H7 (cell line): ENCODE measurements at regions not wholly inside any gene's neighbourhood (a gene's known extent, or its start where the extent isn't known, plus 50 kb on each side); places are given as distances from the start of the nearest gene placed in this dataset.
A peak's percentile ranks its signal among the peaks of the same experiment; 100 is the strongest.
"Not testable (repeated sequence)": the region's sequence is repeated elsewhere in the genome, so short reads cannot be mapped to it uniquely, and the experiment has no call there.

Source experiments
- DNase-seq: peaks from one replicate; pipeline ENCODE4 v3.0.0; 2012
- H3K27me3 ChIP-seq: 2 replicates; pipeline ENCODE4 v1.6.0; 2011; ENCODE audit warnings: mild to moderate bottlenecking, low read length; ENCODE audit not compliant: control insufficient read depth, insufficient read depth
- H3K36me3 ChIP-seq: replicated peaks from 2 replicates; pipeline ENCODE4 v1.5.1; 2011; ENCODE audit warnings: low read length; ENCODE audit not compliant: control insufficient read depth, insufficient read depth
- H3K4me3 ChIP-seq: 2 replicates; pipeline ENCODE4 v1.5.1; 2011; ENCODE audit warnings: low read depth, mild to moderate bottlenecking, control low read depth, low read length, moderate library complexity; ENCODE audit not compliant: insufficient read depth

DNA sequence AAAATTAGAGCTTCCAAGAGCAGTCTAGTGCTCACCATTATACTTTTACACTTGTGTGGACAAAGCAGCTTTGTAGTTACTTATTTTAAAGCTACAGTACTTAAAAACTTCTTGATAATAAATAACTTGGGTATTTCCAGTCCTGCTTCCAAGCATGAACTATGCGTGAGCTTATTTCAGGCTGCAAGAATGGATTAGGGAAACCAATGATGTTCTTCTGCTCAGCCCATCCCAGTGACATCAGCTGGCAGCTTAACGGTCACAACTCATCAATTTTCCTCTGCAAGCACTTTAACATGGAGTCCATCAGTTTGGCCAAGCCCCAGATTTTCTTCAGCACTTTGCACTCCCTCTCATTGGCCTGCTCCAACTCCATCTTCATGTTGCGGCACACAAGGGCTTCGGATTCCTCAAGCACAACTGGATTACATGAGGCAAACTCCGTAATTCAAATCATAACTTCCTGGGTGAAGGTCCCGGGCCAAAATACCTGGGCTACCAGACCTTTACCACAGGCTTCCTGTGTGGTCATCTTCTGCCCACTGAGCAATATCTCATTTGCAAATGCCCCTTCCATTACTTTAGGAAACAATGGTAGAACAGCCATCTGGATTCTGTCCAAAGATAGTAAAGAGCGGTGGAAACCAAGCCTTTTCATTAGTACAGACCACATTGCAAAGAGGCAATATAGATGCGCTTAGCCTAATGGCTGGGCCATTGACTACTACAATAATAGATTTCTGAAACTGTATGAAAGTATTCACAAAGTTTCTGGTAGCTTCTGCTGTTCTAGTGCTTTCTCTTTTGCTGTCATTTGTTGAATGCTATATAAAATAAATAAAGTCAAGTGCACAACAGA, 87.5 kb upstream of the DAZL start:
- H3K27me3 ChIP-seq: no peaks in the 10 kb centered on the region
- no peak overlapping the region for H3K4me3 ChIP-seq
- H3K36me3 ChIP-seq: no peaks in the 10 kb centered on the region
- DNase-seq: no peak

DNA sequence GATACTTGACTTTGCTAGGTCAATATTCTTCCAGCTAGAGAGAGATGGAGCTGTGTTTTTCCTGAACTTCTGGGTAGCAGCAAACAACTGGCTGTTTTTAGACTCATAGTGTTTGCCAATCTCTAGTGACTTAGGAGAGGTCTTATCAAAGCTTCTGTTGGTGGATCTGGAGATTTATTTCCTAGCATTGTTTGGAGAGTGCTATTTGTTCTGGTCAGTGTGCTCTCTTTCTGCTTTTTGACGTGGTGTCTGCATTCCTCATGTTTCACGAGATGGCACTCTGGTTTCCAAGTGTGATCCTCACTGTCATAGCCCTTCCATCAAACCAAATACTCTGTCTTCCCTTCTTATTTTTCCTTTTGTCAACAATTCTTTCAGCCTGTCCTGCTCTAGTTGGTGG, 88.6 kb upstream of the DAZL start:
- no peak overlapping the region for H3K4me3 ChIP-seq
- H3K36me3 ChIP-seq: no peaks in the 10 kb centered on the region
- DNase-seq: no peak
- H3K27me3 ChIP-seq: no peaks in the 10 kb centered on the region

DNA sequence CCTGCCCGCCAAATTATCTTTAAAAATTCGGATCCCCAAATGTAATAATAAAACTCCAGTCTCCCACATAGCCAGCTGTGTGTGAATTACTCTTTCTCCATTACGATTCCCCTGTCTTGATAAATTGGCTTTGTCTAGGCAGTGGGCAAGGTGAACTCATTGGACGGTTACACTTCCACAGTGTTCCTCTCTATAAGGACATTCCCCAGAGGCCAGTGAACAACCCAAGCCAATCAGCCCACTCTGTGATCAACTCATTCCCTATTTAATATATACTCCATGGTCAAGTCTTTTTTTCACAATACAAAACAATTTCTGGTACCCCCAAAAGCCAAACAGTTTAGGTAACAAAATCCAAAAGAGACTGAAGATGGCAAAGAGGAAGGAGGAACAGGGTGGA, 90.5 kb upstream of the DAZL start:
- Histone ChIP-seq H3K4me3 (no peak overlapping the region), H3K27me3 (no peaks in the 10 kb centered on the region), H3K36me3 (no peaks in the 10 kb centered on the region)
- no peak for DNase-seq

DNA sequence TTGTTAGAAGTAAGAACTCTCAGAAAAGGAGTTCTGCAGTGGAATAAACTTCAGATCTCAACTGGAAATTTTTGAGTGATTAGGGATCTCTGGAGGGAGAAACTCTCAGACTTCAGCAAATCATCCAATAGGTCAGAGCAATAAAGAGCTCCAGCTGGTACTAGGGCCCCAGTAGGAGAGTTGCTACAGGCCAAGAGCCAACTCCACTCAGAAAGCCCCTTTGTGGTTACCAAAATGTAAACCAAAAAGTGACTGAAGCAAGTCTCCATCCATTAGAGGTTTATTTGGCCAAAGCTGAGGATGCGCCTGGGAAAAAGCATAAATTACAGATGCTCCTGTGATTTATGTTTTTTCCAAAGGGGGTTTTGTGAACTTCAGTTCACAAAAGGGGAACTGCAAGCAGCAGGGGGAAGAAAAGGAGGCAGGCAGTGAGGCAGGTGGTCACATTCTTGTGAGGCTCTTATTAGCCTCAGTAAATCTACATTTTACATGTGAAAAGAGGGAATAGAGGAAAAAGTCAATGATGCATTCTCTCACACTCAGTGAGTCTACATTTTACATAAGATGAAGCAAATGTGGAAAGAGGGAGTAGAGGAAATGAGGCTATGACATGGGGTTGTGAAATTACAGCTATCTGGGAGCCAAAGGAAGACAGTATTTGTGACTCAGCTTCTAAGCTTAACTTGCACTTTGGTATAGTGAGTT, 92.4 kb upstream of the DAZL start:
- Histone ChIP-seq H3K4me3 (no peak overlapping the region; the same call in 1 of the 2 replicates), H3K27me3 (no peaks in the 10 kb centered on the region), H3K36me3 (no peaks in the 10 kb centered on the region)
- DNase-seq: no peak

DNA sequence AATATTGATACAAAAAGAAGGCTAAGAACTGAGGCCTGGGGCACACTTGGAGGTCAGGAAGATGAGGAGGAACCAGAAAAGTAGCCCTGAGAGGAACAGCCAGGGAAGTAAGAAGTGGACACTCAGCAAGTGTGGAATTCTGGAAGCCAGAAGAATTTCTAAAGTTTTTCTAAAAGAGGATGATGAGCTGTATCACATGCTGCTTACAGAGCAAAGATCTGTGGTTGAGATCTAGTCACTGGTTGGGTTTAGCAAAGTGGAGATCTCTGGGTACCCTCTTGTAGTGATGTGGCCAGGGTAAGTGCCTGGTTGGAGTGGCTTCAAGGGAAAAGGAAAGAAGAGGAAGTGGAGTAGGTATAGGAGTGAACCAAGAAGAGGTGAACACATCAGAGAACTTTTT, 95.4 kb upstream of the DAZL start:
- no peak for DNase-seq
- Histone ChIP-seq H3K27me3 (no peaks in the 10 kb centered on the region), H3K4me3 (no peak overlapping the region), H3K36me3 (no peaks in the 10 kb centered on the region)

DNA sequence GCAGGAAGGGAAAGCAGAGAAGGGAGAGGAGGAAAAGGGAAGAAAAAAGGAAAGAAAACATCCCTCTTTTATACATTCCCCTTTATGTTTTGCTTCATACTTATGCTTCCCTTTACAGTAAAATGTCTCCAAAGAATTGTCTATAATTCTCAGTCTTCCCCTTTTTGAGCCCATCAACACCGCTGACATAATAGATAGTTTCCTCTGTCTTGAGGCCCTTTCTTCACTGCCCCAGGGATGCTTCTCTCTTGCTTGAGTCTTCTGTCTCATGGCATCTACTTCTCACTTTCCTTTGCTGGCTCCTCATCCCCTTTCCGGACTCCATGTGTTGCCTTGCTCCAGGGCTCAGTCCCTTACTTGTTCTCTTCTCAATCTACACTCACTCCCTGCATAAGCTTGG, 99.7 kb upstream of the DAZL start:
- no peaks in the 10 kb centered on the region for H3K27me3 ChIP-seq
- DNase-seq: no peak
- no peaks in the 10 kb centered on the region for H3K36me3 ChIP-seq
- H3K4me3 ChIP-seq: no peak overlapping the region

DNA sequence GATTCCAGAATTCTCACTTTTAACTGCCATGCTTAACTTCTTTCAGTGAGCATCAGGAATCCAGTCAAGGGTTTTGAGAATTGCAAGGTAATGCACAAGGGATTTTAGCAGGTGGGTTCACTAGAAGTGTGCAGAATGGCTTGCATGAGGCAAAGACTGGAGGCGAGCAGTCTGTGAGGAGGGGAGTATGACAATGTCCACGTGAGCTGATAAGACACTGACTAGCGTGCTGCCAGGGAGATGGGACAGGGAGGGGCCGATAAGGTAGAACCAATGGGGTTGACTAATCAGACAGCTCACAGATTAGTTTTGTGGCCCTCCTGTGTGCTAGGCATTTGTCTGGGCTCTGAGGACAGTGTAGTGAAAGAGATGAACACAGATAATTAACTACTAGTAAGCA, 102.0 kb upstream of the DAZL start:
- Histone ChIP-seq H3K4me3 (no peak overlapping the region), H3K36me3 (no peaks in the 10 kb centered on the region), H3K27me3 (no peaks in the 10 kb centered on the region)
- DNase-seq: no peak

DNA sequence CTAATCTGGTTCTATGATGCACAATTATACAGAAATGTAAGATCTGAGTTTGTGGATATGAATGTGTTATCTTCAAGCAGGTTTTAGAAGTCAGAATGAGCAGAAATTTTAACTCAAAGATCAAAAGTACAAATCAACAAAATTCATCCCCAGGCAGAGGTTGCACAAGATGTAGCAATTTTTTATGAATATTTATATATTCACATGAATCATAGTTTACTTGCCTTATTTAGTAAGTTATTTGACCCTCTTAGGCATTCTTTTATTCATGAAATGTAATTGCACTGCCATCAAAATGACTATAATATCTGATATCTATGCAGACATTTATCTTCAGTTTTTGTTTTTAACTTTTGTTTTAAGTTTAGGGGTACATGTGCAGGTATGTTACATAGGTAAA, 103.1 kb upstream of the DAZL start:
- DNase-seq: no peak
- Histone ChIP-seq H3K4me3 (no peak overlapping the region), H3K27me3 (no peaks in the 10 kb centered on the region), H3K36me3 (no peaks in the 10 kb centered on the region)

DNA sequence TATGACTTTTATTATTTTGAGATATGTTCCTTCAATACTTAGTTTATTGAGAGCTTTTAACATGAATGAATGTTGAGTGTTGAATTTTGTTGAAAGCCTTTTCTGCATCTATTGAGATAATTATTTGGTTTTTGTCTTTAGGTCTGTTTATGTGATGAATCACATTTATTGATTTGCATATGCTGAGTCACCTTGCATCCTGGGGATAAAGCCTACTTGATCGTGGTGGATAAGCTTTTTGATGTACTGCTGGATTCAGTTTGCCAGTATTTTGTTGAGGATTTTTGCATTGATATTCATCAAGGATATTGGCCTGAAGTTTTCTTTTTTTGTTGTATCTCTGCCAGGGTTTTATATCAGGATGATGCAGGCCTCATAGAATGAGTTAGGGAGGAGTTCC, 106.5 kb upstream of the DAZL start:
- H3K36me3 ChIP-seq, H3K27me3 ChIP-seq, DNase-seq, H3K4me3 ChIP-seq: not testable (repeated sequence)

DNA sequence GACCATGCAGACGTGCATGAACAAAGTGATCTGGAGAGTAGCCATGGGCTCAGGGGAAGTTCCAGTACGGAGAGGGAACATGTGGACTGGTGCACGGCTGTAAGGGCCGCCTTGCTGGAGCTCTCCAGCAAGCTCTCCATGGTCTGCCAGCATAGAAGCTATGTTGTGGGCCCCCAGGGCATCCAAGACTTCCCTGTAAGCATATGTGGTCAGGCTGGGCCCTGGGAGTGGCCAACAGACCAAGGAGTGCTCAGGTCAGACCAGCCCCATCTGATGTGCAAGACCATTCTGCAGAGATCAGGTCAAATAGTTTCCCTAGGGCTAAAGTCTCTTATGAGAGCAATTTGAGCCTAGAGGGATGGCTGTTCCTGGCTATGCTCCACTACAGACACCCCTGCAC, 110.1 kb upstream of the DAZL start:
- DNase-seq: no peak
- no peaks in the 10 kb centered on the region for H3K36me3 ChIP-seq
- no peak overlapping the region for H3K4me3 ChIP-seq
- H3K27me3 ChIP-seq: no peaks in the 10 kb centered on the region; the same call in 1 of the 2 replicates

DNA sequence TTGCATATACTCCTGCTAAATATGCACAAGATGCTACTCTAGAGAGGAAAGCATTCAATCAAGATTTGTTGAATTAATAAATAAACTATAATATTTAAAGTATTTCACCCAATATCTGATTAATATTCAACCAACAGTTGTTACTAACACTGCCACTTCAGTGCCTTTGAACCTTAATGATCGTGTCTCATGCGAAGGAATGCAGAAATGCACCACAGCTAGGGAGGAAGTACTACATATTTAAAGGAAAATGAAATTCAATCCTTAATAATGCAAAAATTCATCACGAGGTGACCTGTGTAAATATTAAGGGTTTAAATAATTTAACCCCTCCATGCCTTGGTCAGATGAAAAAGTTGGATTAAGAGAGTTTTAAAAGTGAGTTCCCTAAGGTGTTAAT, 114.2 kb upstream of the DAZL start:
- no peaks in the 10 kb centered on the region; the same call in 1 of the 2 replicates for H3K27me3 ChIP-seq
- H3K4me3 ChIP-seq: no peak overlapping the region
- H3K36me3 ChIP-seq: no peaks in the 10 kb centered on the region
- DNase-seq: no peak

DNA sequence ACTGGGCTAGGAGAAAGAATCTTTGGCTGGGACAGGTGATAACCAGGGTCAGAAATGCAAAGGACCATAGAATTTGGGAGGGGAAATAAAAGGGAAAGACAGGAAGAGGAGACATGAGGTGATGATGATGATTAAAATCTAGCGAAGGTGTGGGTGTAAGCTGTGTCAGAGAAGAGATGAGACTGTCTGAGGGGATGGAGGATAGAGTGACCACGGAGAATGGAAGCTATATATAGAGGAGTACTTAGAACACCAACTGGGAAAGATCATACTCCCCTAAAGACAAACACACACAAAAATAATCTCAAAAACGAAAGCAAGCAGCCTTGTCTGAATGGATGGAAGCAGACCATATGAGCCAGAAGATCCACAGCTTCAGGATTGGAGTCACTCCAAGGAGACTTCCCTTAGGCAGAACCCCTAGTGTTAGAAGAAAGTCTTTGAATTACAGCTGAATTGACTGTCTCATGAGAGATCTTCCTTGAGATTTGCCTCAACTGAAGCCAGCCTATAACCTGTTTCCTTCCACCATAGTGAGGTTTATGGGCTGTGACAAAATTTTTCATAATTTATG, 115.2 kb upstream of the DAZL start:
- Histone ChIP-seq H3K36me3 (no peaks in the 10 kb centered on the region), H3K4me3 (no peak overlapping the region), H3K27me3 (no peaks in the 10 kb centered on the region; the same call in 1 of the 2 replicates)
- no peak for DNase-seq

DNA sequence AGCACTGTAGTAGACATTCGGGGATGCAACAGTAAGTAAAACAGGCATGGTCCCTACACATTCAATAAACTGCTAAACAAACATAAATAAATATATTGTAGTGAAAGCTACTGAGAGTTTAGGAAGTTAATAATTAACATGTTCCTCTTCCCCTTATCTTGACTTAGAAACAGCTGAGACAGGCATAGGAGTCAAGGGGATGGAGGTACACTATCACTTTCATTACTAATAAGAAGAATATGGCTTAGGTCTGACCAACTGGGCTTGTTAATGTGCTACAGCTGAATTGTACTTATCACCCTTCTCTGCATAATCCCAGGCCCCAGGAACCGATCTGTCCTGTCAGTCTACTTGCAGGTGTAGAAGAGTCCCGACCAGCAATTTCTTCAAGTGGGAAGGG, 116.3 kb upstream of the DAZL start:
- Histone ChIP-seq H3K4me3 (no peak overlapping the region), H3K36me3 (no peaks in the 10 kb centered on the region), H3K27me3 (no peaks in the 10 kb centered on the region)
- no peak for DNase-seq

DNA sequence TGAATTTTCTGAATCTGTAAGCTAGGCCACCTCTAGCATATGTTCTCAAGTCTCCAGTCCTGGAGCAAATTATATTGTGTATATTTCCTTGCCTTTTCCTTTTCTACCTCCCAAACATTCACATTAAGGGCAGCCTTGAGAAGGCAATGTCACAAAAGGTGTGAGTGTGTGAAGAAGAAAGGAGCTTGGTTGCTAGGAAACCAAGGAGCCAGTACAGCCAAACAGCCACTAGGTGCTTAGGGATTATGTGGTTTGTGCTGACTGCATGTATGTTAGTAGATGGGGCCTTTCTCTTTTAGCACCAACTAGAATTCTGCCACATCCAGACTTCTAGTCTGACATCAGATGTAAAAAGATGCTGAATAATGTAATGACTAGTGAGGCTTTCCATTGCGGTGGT, 118.8 kb upstream of the DAZL start:
- Histone ChIP-seq H3K4me3 (no peak overlapping the region), H3K27me3 (no peaks in the 10 kb centered on the region), H3K36me3 (no peaks in the 10 kb centered on the region)
- DNase-seq: peak; percentile 61

DNA sequence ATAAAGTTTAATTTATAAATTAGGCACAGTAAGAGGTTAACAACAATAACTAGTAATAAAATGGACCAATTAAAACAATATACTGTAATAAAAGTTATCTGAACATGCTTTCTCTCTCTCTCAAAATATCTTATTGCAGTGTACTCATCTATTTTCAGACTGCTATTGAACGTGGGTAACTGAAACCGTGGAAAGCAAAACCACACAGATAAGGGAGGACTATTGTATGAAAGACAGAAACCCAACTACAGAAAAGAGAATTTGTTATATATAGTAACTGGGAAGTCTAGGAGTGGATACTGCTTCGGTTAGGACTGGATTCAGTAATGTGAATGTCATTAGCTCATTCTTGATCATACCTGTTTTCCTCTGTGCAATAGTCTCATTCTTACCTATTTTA, 119.3 kb upstream of the DAZL start:
- Histone ChIP-seq H3K27me3 (no peaks in the 10 kb centered on the region), H3K4me3 (no peak overlapping the region), H3K36me3 (no peaks in the 10 kb centered on the region)
- no peak for DNase-seq
